CD14-positive monocyte (primary cell): ENCODE measurements at regions not wholly inside any gene's neighbourhood (a gene's known extent, or its start where the extent isn't known, plus 50 kb on each side); places are given as distances from the start of the nearest gene placed in this dataset.

Experiments used
- DNase-seq, 3 donors: peaks; one replicate each; pipeline ENCODE4 v3.0.0-alpha.2; 2011 to 2022
- H2AFZ ChIP-seq: 2 replicates; pipeline ENCODE4 v1.6.0; 2012; ENCODE audit warnings: mild to moderate bottlenecking, low read depth, low read length, inconsistent platforms; ENCODE audit not compliant: insufficient read depth, poor library complexity, severe bottlenecking
- H3K27ac ChIP-seq, 2 donors: 1 replicate in 1 of 2; 2 replicates in 1 of 2; pipeline ENCODE4 v1.5.1; 2012 to 2013; ENCODE audit warnings: low read length in 2 of 2, control low read depth in 1 of 2, inconsistent platforms in 1 of 2, low read depth in 1 of 2, mild to moderate bottlenecking in 1 of 2
- H3K27me3 ChIP-seq, 2 donors: one replicate each; pipeline versions ENCODE4 v1.6.0 to v1.6.1; 2011 to 2013; ENCODE audit warnings: low read length in 2 of 2; ENCODE audit not compliant: control insufficient read depth in 2 of 2, insufficient read depth in 2 of 2
- H3K36me3 ChIP-seq, 2 donors: replicated peaks in 1 of 2; 1 replicate in 1 of 2; 2 replicates in 1 of 2; pipeline versions ENCODE4 v1.5.1 to v1.6.1; 2012 to 2013; ENCODE audit warnings: low read length in 2 of 2, control low read depth in 1 of 2, inconsistent platforms in 1 of 2, mild to moderate bottlenecking in 1 of 2; ENCODE audit not compliant: insufficient read depth in 2 of 2, control insufficient read depth in 1 of 2
- H3K4me1 ChIP-seq, 2 donors: 1 replicate in 1 of 2; 2 replicates in 1 of 2; pipeline versions ENCODE4 v1.5.1 to v1.6.1; 2012 to 2013; ENCODE audit warnings: low read length in 2 of 2, control low read depth in 1 of 2, inconsistent platforms in 1 of 2, mild to moderate bottlenecking in 1 of 2, moderate library complexity in 1 of 2; ENCODE audit not compliant: insufficient read depth in 2 of 2, control insufficient read depth in 1 of 2
- H3K4me2 ChIP-seq: replicated peaks from 2 replicates; pipeline ENCODE3; 2012; ENCODE audit warnings: low read length, moderate library complexity, mild to moderate bottlenecking; ENCODE audit not compliant: poor library complexity, severe bottlenecking; ENCODE audit errors: extremely low read depth
- H3K4me3 ChIP-seq, 3 experiments: fragments of 200-600 bp in 1 of 3; sonication (generic) in 1 of 3; replicated peaks in 1 of 3; 1 replicate in 2 of 3; 2 replicates in 1 of 3; pipeline ENCODE4 v1.5.1; 2011 to 2013; ENCODE audit warnings: low read length in 3 of 3, mild to moderate bottlenecking in 3 of 3, control low read depth in 2 of 3, low read depth in 2 of 3, inconsistent platforms in 1 of 3, moderate library complexity in 1 of 3
- H3K79me2 ChIP-seq: 2 replicates; pipeline ENCODE4 v1.6.0; 2012; ENCODE audit warnings: mild to moderate bottlenecking, control low read depth, inconsistent platforms, low read length, moderate library complexity; ENCODE audit not compliant: insufficient read depth
- H3K9ac ChIP-seq: 2 replicates; pipeline ENCODE4 v1.6.0; 2017; ENCODE audit warnings: low read length, mild to moderate bottlenecking; ENCODE audit not compliant: insufficient read depth, poor library complexity, severe bottlenecking
- H3K9me3 ChIP-seq, 2 donors: replicated peaks in 1 of 2; 1 replicate in 1 of 2; 2 replicates in 1 of 2; pipeline versions ENCODE4 v1.5.1 to v1.6.1; 2012 to 2013; ENCODE audit warnings: low read length in 2 of 2, control low read depth in 1 of 2; ENCODE audit not compliant: control insufficient read depth in 1 of 2, insufficient read depth in 1 of 2
- H4K20me1 ChIP-seq: 2 replicates; pipeline ENCODE4 v1.6.0; 2012; ENCODE audit warnings: mild to moderate bottlenecking, low read length, control low read depth, moderate library complexity; ENCODE audit not compliant: insufficient read depth
- H3K27ac Mint-ChIP-seq, 7 donors: one replicate each; pipeline ENCODE4 v1.8.0; 2020; ENCODE audit warnings: mild to moderate bottlenecking in 7 of 7, mixed read lengths in 7 of 7, moderate library complexity in 6 of 7, inconsistent platforms in 2 of 7
- H3K27me3 Mint-ChIP-seq, 3 donors: one replicate each; pipeline ENCODE4 v1.8.0; 2021 to 2022; ENCODE audit warnings: low read depth in 3 of 3, mild to moderate bottlenecking in 3 of 3, mixed read lengths in 3 of 3, moderate library complexity in 3 of 3, inconsistent platforms in 1 of 3
- H3K36me3 Mint-ChIP-seq, 2 donors: one replicate each; pipeline ENCODE4 v1.8.0; 2020; ENCODE audit warnings: mixed read lengths in 2 of 2, inconsistent platforms in 1 of 2, mild to moderate bottlenecking in 1 of 2
- H3K4me1 Mint-ChIP-seq: one replicate; pipeline ENCODE4 v1.8.0; 2020; ENCODE audit warnings: mild to moderate bottlenecking, mixed read lengths
- H3K4me3 Mint-ChIP-seq, 2 donors: one replicate each; pipeline ENCODE4 v1.8.0; 2020; ENCODE audit warnings: mild to moderate bottlenecking in 2 of 2, mixed read lengths in 2 of 2, moderate library complexity in 1 of 2
- H3K9me3 Mint-ChIP-seq, 7 donors: one replicate each; pipeline ENCODE4 v1.8.0; 2020 to 2022; ENCODE audit warnings: mixed read lengths in 7 of 7, mild to moderate bottlenecking in 6 of 7, moderate library complexity in 6 of 7, inconsistent platforms in 2 of 7
- WGBS: methylation state at CpG from one replicate; pipeline ENCODE4 v1.1.5; 2013; ENCODE audit warnings: missing lambda C conversion rate; ENCODE audit not compliant: insufficient coverage; 5-methylcytosine and 5-hydroxymethylcytosine counted together
- intact Hi-C, 2 donors: fragments of 100-400 bp; cut with micrococcal nuclease; formaldehyde crosslinking; loops; one replicate each; pipeline versions ENCODE4 v1.15.0 to v1.15.1; 2023
- TF ChIP-seq, protein P1 (sequence below): fragments of 200-600 bp; IDR thresholded peaks from one replicate; pipeline ENCODE4 v1.8.0; 2022; ENCODE audit warnings: antibody characterized with exemption, mild to moderate bottlenecking

DNA sequence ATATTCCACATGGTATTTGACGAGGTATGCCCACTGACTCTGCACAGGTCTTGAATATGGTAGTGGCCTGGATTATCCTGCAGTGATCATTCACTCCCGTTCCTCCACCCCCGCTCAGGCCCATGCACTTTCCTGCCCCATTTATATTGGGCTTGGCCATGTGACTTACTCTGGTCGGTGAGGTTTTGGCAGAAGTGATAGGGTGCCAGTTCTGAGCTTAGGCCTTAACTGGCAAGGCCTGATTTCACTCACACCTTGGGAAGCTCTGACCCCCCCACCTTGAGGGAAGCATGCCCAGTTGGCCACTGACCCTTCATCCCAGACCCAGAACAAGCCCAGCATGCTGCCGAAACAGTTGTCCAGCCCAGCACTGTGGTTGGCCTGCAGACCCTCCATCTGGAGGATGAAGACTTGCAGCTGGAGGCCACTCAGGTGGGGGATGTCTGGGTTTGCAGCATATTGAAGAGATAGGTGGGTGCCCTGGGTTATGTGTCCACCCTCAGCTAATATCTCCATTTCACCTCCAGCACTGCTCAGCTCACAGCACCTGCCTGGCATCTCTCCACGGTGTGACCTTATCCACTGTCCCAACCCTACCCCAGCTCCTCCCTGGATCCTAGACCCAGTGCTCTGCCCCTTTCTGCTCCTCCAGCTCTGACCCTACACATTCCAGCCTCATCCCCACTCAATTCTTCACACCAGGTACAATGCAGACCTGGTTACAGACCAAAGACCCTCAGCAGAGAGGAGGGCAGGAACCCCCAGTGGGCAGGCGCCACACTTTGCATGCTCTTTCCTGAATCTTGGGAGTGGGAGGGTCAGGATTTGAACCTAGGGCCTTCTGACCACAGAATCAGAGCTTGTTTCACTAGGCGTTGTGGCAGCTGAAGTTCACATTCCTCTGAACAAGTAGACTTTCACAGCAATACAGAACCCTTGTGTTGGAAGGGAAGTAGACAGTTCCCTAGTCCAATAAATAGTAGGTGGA lies 138.1 kb upstream of the CHST15 start:
- no peak overlapping the region for H3K9ac ChIP-seq
- intact Hi-C loops = no loop called here
- H3K36me3 ChIP-seq = no peaks in the 10 kb centered on the region
- no peak overlapping the region for H3K27ac ChIP-seq
- no peak overlapping the region for H3K4me2 ChIP-seq
- H3K27me3 ChIP-seq = no peaks in the 10 kb centered on the region
- H3K27ac Mint-ChIP-seq = peak overlapping the region in 2 of 7 donors; percentile 24 to 55
- no peaks in the 10 kb centered on the region for H3K4me1 Mint-ChIP-seq
- H3K4me1 ChIP-seq = no peaks in the 10 kb centered on the region
- H3K9me3 Mint-ChIP-seq = peaks cover 0 to 8% (median 1%) of the 10 kb centered on the region in 7 donors
- DNase-seq = peak in 1 of 3 donors; percentile 29
- 94% methylated on average over 2 of the region's 8 CpGs for WGBS
- H4K20me1 ChIP-seq = no peaks in the 10 kb centered on the region
- no peak overlapping the region for H3K4me3 Mint-ChIP-seq
- no peaks in the 10 kb centered on the region for H3K9me3 ChIP-seq
- H3K79me2 ChIP-seq = no peaks in the 10 kb centered on the region
- H3K36me3 Mint-ChIP-seq = no peaks in the 10 kb centered on the region
- no peak overlapping the region for H2AFZ ChIP-seq
- H3K27me3 Mint-ChIP-seq = peaks cover 1 to 11% (median 2%) of the 10 kb centered on the region in 3 donors
- TF ChIP-seq, protein P1, sequence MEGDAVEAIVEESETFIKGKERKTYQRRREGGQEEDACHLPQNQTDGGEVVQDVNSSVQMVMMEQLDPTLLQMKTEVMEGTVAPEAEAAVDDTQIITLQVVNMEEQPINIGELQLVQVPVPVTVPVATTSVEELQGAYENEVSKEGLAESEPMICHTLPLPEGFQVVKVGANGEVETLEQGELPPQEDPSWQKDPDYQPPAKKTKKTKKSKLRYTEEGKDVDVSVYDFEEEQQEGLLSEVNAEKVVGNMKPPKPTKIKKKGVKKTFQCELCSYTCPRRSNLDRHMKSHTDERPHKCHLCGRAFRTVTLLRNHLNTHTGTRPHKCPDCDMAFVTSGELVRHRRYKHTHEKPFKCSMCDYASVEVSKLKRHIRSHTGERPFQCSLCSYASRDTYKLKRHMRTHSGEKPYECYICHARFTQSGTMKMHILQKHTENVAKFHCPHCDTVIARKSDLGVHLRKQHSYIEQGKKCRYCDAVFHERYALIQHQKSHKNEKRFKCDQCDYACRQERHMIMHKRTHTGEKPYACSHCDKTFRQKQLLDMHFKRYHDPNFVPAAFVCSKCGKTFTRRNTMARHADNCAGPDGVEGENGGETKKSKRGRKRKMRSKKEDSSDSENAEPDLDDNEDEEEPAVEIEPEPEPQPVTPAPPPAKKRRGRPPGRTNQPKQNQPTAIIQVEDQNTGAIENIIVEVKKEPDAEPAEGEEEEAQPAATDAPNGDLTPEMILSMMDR = no peak
- H3K4me3 ChIP-seq = no peak overlapping the region

DNA sequence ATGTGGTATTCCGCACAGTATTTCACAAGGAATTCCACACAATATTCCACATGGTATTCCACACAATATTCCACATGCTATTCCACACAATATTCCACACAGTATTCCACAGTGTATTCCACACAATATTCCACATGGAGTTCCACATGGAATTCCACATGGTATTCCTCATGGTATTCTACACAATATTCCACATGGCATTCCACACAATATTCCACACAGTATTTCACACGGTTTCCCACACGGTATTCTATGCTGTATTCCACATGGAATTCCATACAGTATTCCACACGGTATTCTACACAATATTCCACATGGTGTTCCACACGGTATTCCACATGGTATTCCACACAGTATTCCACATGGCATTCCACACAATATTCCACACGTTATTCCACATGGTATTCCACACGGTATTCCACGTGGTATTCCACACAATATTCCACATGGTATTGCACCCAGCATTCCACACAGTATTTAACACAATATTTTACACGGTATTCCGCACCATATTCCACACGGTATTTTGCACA lies 137.3 kb upstream of the CHST15 start:
- no peaks in the 10 kb centered on the region for H3K4me1 Mint-ChIP-seq
- intact Hi-C loops = no loop called here
- no peak overlapping the region for H3K4me3 ChIP-seq
- no peaks in the 10 kb centered on the region for H4K20me1 ChIP-seq
- H3K9me3 ChIP-seq = no peaks in the 10 kb centered on the region
- no peak overlapping the region for H3K27ac ChIP-seq
- 98% methylated on average over 11 of the region's 11 CpGs for WGBS
- TF ChIP-seq, protein P1 = no peak
- no peak overlapping the region for H3K4me3 Mint-ChIP-seq
- H3K4me1 ChIP-seq = no peaks in the 10 kb centered on the region
- H3K79me2 ChIP-seq = no peaks in the 10 kb centered on the region
- H3K27me3 Mint-ChIP-seq = peaks cover 1 to 11% (median 5%) of the 10 kb centered on the region in 3 donors
- H3K9ac ChIP-seq = no peak overlapping the region
- no peaks in the 10 kb centered on the region for H3K36me3 ChIP-seq
- no peaks in the 10 kb centered on the region for H3K36me3 Mint-ChIP-seq
- no peak for DNase-seq
- peaks cover 0 to 5% (median 0%) of the 10 kb centered on the region in 7 donors for H3K9me3 Mint-ChIP-seq
- H3K4me2 ChIP-seq = no peak overlapping the region
- H2AFZ ChIP-seq = no peak overlapping the region
- no peak overlapping the region for H3K27ac Mint-ChIP-seq
- H3K27me3 ChIP-seq = no peaks in the 10 kb centered on the region
